ENCODE measurements at regions not wholly inside any gene's neighbourhood (a gene's known extent, or its start where the extent isn't known, plus 50 kb on each side); places are given as distances from the start of the nearest gene placed in this dataset.
A peak's percentile ranks its signal among the peaks of the same experiment; 100 is the strongest.

GRCh38 chr2:226526716-226527115 is 272.9 kb downstream of the IRS1 start:
- Histone ChIP-seq H3K27ac (ENCODE audit: low read depth in 2 of 2, low read length in 2 of 2) (no peak overlapping the region), H3K4me3 (ENCODE audit: low read length in 3 of 3) (no peak overlapping the region), H3K27me3 (ENCODE audit: control insufficient read depth, insufficient read depth, low read length) (no peaks in the 10 kb centered on the region), H3K36me3 (ENCODE audit: control insufficient read depth in 2 of 3, insufficient read depth in 3 of 3, low read length in 3 of 3) (no peaks in the 10 kb centered on the region), H3K4me1 (ENCODE audit: control insufficient read depth in 2 of 3, insufficient read depth in 2 of 3, low read depth in 1 of 3, low read length in 3 of 3) (no peaks in the 10 kb centered on the region), H3K9ac (ENCODE audit: low read length in 3 of 3) (no peak overlapping the region), H3K9me3 (ENCODE audit: control insufficient read depth in 2 of 3, insufficient read depth in 1 of 3, low read length in 3 of 3) (no peaks in the 10 kb centered on the region)
- DNase-seq = peak in 1 of 5 donors; percentile 21
- FAIRE-seq = no peak
- intact Hi-C loops (cut with DNase I) = no loop called here
- TF ChIP-seq CTCF (IDR thresholded peaks at IDR 0.05; ENCODE audit: borderline replicate concordance, extremely low read depth, insufficient read depth) = no peak

GRCh38 chr2:226524381-226524843 is 275.2 kb downstream of the IRS1 start:
- no peak for TF ChIP-seq CTCF (IDR thresholded peaks at IDR 0.05; ENCODE audit: borderline replicate concordance, extremely low read depth, insufficient read depth)
- DNase-seq (no peak), FAIRE-seq (no peak)
- Histone ChIP-seq H3K27ac (ENCODE audit: low read depth in 2 of 2, low read length in 2 of 2) (no peak overlapping the region), H3K4me1 (ENCODE audit: control insufficient read depth in 2 of 3, insufficient read depth in 2 of 3, low read depth in 1 of 3, low read length in 3 of 3) (no peaks in the 10 kb centered on the region), H3K4me3 (ENCODE audit: low read length in 3 of 3) (no peak overlapping the region), H3K36me3 (ENCODE audit: control insufficient read depth in 2 of 3, insufficient read depth in 3 of 3, low read length in 3 of 3) (no peaks in the 10 kb centered on the region), H3K9ac (ENCODE audit: low read length in 3 of 3) (no peak overlapping the region), H3K27me3 (ENCODE audit: control insufficient read depth, insufficient read depth, low read length) (no peaks in the 10 kb centered on the region), H3K9me3 (ENCODE audit: control insufficient read depth in 2 of 3, insufficient read depth in 1 of 3, low read length in 3 of 3) (no peaks in the 10 kb centered on the region)
- intact Hi-C loops (cut with DNase I) = no loop called here

GRCh38 chr2:226520723-226521122 is 278.9 kb downstream of the IRS1 start:
- DNase-seq (no peak), FAIRE-seq (no peak)
- no peaks in the 10 kb centered on the region for H3K27me3 ChIP-seq (ENCODE audit: control insufficient read depth, insufficient read depth, low read length)
- H3K27ac ChIP-seq (ENCODE audit: low read depth in 2 of 2, low read length in 2 of 2) = no peak overlapping the region
- H3K9ac ChIP-seq (ENCODE audit: low read length in 3 of 3) = no peak overlapping the region
- H3K4me1 ChIP-seq (ENCODE audit: control insufficient read depth in 2 of 3, insufficient read depth in 2 of 3, low read depth in 1 of 3, low read length in 3 of 3) = peaks cover 0 to 1% (median 0%) of the 10 kb centered on the region in 3 donors
- H3K4me3 ChIP-seq (ENCODE audit: low read length in 3 of 3) = no peak overlapping the region
- H3K9me3 ChIP-seq (ENCODE audit: control insufficient read depth in 2 of 3, insufficient read depth in 1 of 3, low read length in 3 of 3) = no peaks in the 10 kb centered on the region
- H3K36me3 ChIP-seq (ENCODE audit: control insufficient read depth in 2 of 3, insufficient read depth in 3 of 3, low read length in 3 of 3) = no peaks in the 10 kb centered on the region
- TF ChIP-seq CTCF (IDR thresholded peaks at IDR 0.05; ENCODE audit: borderline replicate concordance, extremely low read depth, insufficient read depth) = no peak
- intact Hi-C loops (cut with DNase I) = no loop called here
